HG03432 (cell line): ENCODE measurements at regions not wholly inside any gene's neighbourhood (a gene's known extent, or its start where the extent isn't known, plus 50 kb on each side); places are given as distances from the start of the nearest gene placed in this dataset.

ENCODE experiments used
- ATAC-seq: cut with Tn5 transposase; IDR thresholded peaks from one replicate; pipeline ENCODE4 v1.9.1; 2021; ENCODE audit warnings: mild to moderate bottlenecking, moderate library complexity; ENCODE audit not compliant: unreplicated experiment

DNA sequence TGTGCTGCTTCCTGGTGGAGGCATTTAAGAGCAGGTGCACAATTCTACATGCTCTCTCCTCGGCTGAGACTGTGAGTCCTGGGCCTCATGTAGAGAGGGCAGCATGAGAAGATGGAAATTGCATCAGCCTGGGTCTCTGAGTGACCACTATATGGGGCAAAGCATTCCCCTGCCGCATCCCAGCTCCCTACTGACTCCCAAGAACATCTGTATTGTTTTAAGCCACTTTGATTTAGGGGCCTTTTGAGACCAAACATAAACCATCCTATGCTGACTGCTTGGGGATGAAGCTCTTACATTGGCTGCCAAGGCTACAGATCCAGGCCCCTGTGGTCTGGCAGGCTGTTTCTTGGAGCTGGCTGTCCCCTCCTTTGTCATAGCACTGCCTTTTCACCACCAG lies 101.3 kb upstream of the TBX20 start:
- no peak for ATAC-seq

DNA sequence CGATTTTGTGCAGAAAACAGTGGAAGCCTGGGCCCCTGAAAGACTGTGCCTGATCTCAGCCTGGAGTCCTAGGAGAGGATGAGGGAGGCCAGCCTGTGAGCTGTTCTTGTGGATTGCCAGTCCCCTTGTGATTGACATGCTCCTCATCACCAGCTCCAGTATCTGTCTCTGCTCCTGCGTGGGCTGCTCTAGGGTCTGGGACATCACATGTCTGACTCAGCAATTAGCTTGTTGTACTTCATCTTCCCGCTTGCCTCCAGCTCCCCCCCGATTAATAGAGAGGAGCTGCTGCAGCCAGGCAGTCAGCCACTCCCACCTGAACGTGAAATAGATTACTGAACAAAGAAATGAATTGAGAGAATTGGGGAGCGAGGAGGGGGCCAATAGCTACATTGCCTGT lies 99.6 kb upstream of the TBX20 start:
- ATAC-seq, result no peak

DNA sequence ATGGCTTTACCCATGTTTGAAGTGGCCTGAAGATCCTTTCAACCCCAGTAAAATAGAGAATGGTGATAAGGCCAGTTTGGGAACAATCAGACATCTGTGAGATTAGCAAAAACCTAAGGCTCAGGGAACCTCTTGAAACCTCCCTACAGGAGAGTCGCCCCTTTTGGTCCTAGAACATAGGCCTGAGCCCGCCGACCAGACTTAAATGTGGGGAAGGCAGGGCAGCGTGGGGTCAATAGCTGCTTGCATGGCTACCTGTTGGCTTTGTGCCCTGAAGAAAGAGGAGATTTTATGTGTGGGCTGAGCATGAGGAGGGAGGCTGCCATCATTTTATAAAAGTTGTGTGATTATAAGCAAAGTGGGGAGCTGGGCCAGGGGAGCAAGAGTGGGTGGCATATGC lies 97.6 kb upstream of the TBX20 start:
- no peak for ATAC-seq

DNA sequence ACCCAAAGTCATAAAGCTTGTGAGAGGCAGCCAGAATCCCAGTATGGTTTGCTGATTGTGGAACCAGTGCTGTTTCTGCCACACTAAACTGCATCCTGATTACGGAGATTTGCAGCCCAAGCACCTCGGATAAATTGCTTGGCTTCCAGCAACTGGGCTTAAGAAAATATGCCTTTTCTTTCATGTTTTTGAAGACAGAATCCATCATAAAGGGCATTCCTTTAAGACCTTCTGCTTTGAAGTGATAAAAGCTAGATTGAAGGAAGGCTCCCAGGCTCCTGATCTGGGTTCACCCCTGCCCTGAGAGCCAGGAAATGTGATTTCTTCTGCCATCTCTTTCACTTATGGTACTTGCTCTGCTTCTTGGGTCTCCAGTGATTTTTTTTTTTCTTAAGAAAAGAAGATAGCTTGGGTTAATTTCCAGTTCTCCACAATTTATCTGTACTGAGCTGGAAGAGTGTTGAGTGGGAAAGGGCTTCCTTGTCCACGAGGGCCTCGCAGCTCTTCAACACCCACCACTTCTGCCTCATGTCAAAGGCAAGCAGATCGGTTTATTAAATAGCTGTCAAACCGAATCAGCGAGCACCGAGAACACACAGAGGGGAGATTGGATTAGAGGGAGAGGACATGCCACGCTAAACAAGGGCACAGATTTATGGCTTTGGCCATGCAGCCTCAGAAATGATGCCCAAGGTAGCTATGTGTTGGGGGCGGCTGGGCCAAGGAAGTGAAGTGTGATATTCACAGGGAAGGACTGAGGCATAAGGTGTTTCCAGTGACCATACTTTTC lies 94.9 kb upstream of the TBX20 start:
- no peak for ATAC-seq

DNA sequence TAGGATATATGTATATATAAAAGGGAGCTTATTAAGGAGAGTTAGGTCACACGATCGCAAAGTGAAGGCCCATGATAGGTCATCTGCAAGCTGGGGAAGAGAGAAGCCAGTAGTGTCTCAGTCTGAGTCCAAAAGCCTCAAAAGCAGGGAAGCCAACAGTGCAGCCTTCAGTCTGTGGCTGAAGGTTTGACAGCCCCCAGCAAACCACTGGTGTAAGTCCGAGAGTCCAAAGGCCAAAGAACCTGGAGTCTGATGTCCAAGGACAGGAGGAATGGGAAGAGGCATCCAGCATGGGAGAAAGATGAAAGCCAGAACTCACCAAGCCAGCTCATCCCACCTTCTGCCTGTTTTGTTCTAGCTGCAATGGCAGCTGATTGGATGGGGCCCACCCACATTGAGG lies 88.9 kb upstream of the TBX20 start:
- no peak for ATAC-seq

DNA sequence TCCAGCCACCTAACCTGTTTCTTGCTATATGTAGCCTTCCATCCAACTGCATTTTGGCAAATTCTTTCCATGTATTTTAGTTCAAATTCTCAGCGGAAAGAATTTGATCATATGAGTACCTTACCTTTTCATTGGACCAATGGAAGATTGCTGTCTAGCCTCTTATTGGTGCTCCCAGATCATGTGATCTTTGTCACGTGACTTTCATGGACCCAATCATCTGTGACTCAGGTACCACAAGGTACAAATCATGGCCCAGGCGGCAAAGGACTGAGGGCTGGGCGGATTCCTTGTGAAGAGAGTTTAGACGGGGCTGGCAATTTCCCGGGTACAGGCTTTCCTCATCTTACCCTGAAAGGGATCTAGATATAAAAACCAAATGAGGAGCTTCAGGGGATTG lies 85.9 kb upstream of the TBX20 start:
- no peak for ATAC-seq

DNA sequence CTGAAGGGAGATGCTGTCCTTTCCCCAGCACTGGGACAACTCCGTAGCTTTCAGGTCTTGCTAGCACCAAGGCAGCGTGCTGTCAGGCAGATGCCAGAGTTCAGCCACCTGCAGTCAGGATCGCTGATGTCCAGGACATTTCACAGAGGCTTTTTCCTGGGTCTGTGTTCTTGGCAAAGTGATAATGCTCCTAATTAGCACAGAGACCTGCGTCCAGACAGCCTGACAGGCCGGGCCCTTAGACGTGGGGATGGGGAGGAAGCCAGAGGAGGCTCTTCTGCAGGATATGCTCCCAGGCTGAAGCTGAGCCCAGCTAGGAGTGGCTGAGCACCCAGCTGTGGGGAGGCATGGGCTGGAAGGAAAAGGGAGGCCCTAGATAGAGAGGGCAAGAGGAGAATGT lies 82.5 kb upstream of the TBX20 start:
- ATAC-seq, result no peak

DNA sequence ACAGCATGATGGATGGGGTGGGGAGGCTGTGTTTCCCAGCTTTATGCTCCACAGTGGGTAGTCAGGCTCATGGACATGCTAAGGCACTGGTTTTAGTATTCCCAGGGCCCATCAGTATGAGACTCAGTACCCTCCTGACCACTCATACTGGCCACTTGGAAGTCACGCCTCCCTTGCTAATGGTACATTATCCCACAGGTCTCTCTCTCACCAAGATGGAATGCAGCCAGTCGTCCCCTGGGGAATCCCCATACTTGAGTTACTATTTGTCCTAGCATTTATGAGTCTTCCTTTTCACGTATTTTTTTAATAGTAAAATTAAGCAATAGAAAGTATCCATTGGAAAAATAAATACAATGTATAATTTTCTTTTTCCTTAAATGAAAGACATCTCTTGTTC lies 80.6 kb upstream of the TBX20 start:
- no peak for ATAC-seq

DNA sequence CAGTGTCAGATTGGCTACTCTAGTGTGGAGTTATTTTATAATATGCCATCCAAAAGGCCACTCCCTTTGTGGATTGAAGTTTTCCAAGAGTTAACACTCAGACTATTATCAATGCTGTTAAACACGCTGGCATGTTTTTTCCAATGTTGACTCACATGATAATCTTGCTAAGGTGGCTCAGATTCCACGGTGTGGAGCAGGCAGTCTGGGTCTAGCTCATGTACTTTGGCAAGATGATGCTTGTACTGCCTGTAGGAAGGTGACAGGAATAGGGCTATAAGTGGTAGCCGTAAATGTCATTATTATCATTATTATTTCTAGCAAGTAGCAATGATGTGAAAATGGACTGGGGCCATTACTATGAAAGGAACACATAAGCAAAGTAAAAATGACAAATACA lies 79.4 kb upstream of the TBX20 start:
- ATAC-seq, result no peak

DNA sequence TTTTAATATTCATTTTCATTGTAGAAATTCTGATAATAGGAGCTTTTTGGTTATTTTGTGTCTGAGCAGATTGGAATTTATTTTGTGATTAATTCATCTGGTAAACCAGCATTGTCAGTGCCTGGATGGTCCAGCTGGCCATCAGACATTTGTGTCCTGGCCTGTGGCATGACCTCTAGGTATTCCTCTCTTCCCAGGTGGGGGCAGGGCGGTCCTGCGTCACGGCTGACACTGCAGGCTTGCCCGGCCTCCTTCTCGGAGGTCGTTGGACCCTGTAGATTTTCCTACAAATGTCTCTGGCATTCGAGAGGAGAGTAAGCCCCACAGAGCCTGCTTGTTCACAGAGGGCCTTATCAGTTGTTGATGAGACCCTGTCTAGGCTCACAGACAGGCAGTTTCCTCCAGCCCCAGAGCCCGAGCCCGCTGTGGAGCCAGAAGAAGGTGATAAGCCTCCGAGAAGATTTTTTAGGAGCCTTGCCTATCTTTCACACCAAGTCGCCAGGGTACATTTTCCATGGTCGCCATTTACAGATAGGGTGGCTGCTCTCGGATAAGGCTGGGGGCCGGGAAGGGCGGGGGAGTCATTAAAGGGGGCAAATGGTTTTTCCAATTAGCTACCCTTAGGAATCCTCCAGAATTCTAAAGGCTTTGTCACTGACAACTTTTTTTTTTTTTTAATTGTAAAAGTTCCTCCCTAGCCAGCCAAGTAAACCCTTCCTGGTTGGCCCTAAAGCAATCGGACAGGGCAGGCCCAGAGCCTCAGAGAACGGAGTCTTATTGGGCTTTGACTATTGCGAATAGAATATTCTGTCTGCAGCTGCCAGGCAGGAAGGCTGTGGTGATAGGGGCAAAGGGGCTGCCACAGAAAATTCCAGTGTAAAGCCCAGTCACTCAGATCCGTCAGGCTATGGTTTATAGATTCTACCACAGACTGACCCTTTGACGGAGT lies 78.1 kb upstream of the TBX20 start:
- no peak for ATAC-seq

DNA sequence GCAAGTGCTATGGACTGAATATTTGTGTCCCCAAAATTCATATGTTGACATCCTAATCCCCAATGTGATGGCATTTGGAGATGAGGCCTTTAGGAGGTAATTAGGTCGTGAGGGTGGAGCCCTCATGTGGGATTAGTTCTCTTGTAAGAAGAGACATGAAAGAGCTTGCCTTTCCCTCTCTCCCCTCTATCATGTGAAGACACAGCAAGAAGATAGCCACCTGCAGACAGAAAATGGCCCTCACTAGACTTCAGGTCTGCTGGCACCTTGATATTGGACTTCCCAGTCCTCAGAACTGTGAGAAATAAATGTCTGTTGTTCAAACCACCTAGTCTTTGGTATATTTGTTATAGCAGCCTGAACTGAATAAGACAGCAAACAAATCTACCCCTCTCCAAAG lies 75.1 kb upstream of the TBX20 start:
- ATAC-seq, result no peak

DNA sequence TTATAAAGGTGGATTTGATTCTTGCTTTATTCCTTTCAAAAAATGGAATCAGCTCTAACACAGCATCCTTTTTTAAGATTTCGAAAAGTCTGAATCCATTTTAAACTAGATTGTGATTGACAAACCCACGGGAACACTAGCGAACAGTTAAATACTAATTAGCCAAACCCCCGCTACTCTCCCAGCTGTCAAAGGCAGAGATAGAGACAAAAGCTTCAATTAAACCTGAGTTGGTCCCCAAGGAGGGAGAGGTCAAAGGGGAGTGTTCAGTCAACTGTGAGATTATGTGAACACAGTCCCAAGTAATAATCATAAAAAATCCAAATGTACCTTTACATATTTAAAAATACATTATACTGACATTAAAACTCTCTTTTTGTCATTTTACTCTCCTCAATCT lies 65.7 kb upstream of the TBX20 start:
- no peak for ATAC-seq

DNA sequence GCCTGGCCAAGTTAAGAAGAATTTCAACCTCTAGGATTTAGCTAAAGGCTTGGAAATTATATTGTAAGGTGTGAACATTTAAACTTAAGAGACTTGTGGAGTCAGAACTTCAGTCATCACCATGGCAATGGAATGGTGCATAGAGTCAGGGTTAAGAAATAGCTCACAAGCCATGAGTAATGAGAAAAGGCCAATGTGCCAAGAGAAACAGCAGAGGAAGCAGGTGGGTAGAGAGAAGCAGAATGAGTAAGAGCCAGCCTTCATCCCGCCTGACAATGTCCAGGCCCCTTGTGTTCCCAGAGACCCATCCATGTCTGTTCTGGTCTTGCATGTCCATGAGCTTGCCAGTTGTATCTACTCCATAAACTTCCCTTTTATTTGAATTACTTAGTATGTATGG lies 62.6 kb upstream of the TBX20 start:
- no peak for ATAC-seq

DNA sequence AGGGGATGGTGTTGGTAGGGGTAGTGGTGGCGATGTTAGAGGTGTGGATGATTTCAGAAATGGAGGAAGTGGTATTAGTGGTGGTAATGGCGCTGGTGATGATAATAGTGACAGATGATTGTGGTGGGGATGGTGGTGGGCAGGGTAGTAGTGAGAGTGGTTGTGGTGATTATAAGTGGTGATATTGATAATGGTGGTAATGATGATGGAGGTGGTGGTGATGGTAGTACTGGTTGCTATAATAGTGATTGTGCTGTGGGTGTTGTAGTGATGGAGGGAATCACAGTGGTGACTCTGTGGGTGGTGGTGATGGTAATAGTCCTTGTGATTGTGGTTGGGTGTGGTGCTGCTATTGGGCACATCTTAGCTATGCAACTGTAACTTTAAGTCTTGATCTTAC lies 61.6 kb upstream of the TBX20 start:
- ATAC-seq, result no peak

DNA sequence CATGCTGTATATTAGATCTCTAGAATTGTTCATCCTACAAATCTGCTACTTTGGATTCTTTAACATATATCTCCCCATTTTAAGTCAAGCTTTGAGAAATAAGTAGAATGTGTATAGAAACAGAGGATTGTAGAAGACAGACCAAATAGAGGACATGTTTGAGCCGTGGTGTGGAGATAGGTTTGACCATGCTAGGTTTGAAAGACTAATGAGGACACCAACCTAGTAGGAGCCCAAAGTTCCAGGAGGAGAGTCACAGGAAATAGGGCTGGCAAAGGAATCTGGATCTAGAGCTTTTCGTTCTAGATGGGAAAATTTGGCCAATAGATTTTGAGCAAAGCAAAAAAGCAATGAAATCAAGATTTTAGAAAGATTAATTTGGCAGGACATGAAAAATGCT lies 60.5 kb upstream of the TBX20 start:
- no peak for ATAC-seq

DNA sequence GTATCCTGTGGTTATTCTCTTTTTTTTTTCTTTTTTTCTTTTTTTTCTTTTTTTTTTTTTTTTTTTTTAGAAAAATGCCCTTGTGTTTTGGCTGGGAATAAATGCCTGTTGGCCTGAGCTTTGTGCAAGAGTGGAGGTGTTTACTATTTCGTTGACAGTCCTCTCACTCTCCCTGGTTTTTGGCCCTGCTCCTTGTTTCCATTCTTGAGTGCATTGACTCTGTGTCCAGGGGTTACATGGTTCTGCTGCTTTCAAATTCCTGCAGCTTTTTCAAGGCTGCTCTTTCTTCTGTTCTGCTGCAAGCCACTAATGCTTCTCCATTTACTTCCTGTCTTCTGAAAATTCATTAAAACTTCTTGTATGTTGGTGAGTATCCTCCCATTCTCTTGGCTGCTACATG lies 59.7 kb upstream of the TBX20 start:
- no peak for ATAC-seq
